GM10266 (cell line): ENCODE measurements at regions not wholly inside any gene's neighbourhood (a gene's known extent, or its start where the extent isn't known, plus 50 kb on each side); places are given as distances from the start of the nearest gene placed in this dataset.

Source experiments
- DNase-seq: peaks from one replicate; pipeline ENCODE4 v3.0.0; 2012; ENCODE audit errors: extremely low spot score
- CTCF ChIP-seq: IDR thresholded peaks from 2 replicates; pipeline ENCODE4 v1.5.1; 2012; ENCODE audit warnings: mild to moderate bottlenecking, low read depth; ENCODE audit not compliant: control insufficient read depth, insufficient read depth; ENCODE audit errors: missing control alignments

DNA sequence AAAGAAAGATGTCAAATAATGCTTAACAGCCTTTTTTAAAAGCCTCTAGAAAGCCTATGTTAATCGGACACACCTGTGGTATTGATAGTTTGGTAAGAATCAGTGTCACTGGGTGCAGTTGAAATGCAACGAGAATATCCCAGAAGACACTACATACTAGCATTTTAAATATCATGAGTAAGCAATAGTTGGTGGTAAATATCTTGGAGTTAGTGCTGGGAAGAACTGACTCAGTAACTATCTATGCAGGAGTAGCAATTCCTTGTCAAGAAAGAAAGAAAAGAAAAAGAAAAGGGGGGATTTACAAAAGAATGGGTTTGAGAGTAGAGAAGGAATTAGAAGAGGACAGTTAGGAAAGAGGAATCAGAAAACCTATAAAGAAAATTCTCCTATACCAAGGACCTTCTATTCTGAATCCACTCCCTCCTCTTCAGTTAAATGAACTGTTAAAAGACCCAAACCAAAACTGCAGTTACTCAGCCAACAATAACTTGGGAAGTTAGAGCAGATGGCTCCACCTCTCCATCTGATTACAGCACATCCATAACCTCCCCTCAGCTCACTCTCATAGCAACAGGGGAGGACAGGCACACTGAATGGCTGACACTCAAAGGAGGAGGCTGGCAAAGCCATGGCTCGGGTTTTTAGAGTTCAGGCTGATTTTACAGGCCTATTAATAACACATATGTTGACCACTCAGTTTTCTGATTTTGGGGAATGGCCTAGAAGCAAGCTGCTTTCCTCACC is 207.6 kb upstream of the MDFIC2 start:
- TF ChIP-seq CTCF = no peak
- DNase-seq = no peak

- TF ChIP-seq CTCF = no peak
- DNase-seq = no peak
These were observed 206.6 kb upstream of the MDFIC2 start for GRCh38 chr3:70519026-70519425.

DNA sequence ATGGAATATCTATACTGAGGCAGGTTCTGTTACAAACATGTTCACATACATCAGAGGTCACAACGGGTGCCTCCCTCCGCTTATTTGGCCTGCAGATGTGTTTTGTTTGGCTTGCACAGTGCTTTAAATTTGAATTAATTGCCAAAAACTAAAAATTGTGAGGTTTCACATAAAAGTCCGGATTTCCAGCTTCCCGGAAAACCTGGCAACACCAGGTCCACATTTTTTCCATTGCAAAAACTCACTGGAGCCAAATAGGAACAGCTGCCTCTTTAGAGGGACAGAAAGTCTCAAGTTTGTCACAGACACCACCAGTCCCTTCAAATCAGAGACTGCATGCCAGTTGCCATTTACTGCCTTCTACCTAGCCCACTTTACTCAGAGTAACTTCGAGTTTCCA is 205.9 kb upstream of the MDFIC2 start:
- no peak for TF ChIP-seq CTCF

DNA sequence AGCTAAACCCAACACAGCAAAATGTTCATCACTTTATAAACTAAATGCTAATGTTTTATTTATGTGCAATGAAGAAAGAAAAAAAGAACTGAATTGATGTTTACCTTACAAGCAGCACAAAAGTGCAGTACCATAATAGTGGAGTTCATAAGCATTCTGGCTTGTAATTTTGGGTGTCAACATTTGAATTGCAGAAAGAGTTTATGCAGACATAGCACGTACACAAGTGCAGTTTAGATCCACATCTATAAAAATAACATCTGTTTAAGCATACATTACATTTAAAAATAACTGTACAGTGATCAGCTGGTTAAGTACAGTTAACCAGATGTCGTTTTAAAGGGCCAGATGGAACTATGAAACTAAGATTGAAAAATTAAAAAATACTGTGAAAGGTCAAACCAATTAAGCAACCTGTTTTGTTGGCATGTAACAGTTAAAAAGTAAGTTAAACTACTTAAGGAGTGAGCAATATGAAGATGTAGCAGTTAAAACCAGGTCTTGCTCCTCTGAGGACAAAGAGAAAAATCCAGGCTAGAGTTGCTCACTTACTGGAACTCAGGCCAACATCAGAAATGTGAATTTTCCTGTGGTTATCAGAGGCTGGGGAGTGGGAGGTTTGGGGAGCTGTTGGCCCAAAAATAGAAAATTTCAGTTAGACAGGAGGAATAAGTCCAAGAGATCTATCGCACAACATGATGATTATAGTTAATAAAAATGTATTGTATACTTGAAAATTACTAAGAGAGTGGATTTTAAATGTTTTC is 204.9 kb upstream of the MDFIC2 start:
- no peak for DNase-seq
- TF ChIP-seq CTCF = no peak

More for the DNA sequence above, 205.9 kb upstream of the MDFIC2 start:
- no peak for DNase-seq

- DNase-seq = no peak
- TF ChIP-seq CTCF = no peak
These were observed 203.6 kb upstream of the MDFIC2 start for GRCh38 chr3:70516076-70516475.

GRCh38 chr3:70507486-70507885 is 195.0 kb upstream of the MDFIC2 start:
- TF ChIP-seq CTCF = no peak
- no peak for DNase-seq

DNA sequence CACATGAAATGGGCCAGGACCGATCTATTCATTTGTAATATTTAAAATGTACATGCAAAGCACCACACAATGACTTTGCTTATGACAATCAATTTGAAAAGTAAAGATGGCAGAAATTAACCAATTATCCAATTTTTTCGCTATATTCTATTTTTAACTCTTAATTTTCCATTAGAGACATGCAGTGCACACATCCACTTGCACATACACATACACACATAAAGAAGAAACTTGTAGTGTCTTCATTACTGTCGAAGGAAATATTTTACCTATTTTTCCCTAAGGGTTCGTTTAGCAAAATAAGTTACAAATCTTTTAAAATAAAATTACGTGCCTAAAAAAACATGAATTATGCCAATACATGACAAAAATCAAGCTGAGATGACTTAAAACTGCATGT is 194.3 kb upstream of the MDFIC2 start:
- TF ChIP-seq CTCF = no peak
- no peak for DNase-seq
